Tongue (tissue), 1 donor: ENCODE measurements at regions not wholly inside any gene's neighbourhood (a gene's known extent, or its start where the extent isn't known, plus 50 kb on each side); places are given as distances from the start of the nearest gene placed in this dataset.
"Not testable (repeated sequence)": the region's sequence is repeated elsewhere in the genome, so short reads cannot be mapped to it uniquely, and the experiment has no call there.

Experiments used
- DNase-seq: peaks from one replicate; pipeline ENCODE4 v3.0.0-alpha.2; 2015

- DNase-seq = no peak
Observed at GRCh38 chr13:80705371-80706163, 364.6 kb upstream of the SPRY2 start.

GRCh38 chr13:80704369-80704768, 363.4 kb upstream of the SPRY2 start:
- no peak for DNase-seq

- DNase-seq = no peak
Observed at GRCh38 chr13:80695841-80696240, 354.9 kb upstream of the SPRY2 start.

- not testable (repeated sequence) for DNase-seq
Observed at GRCh38 chr13:80691814-80692213, 350.9 kb upstream of the SPRY2 start.

GRCh38 chr13:80690208-80690607, 349.3 kb upstream of the SPRY2 start:
- no peak for DNase-seq

- no peak for DNase-seq
Observed at GRCh38 chr13:80688593-80688992, 347.7 kb upstream of the SPRY2 start.

GRCh38 chr13:80685942-80686341, 345.0 kb upstream of the SPRY2 start:
- no peak for DNase-seq

GRCh38 chr13:80684217-80684991, 343.5 kb upstream of the SPRY2 start:
- DNase-seq = peak; percentile 5

- DNase-seq = no peak
Observed at GRCh38 chr13:80680786-80681366, 339.9 kb upstream of the SPRY2 start.

- no peak for DNase-seq
Observed at GRCh38 chr13:80679423-80679822, 338.5 kb upstream of the SPRY2 start.

- DNase-seq = no peak
Observed at GRCh38 chr13:80677227-80677626, 336.3 kb upstream of the SPRY2 start.

- not testable (repeated sequence) for DNase-seq
Observed at GRCh38 chr13:80675442-80675841, 334.5 kb upstream of the SPRY2 start.

- no peak for DNase-seq
Observed at GRCh38 chr13:80671773-80672172, 330.8 kb upstream of the SPRY2 start.

- DNase-seq = no peak
Observed at GRCh38 chr13:80669112-80669511, 328.2 kb upstream of the SPRY2 start.

GRCh38 chr13:80668452-80668851, 327.5 kb upstream of the SPRY2 start:
- DNase-seq = no peak

GRCh38 chr13:80666782-80667552, 326.0 kb upstream of the SPRY2 start:
- DNase-seq = peak; percentile 24

GRCh38 chr13:80665792-80666333, 324.9 kb upstream of the SPRY2 start:
- DNase-seq = no peak

GRCh38 chr13:80664950-80665349, 324.0 kb upstream of the SPRY2 start:
- DNase-seq = no peak

GRCh38 chr13:80663788-80664187, 322.9 kb upstream of the SPRY2 start:
- no peak for DNase-seq

GRCh38 chr13:80658705-80659104, 317.8 kb upstream of the SPRY2 start:
- no peak for DNase-seq

- DNase-seq = no peak
Observed at GRCh38 chr13:80656512-80656904, 315.6 kb upstream of the SPRY2 start.
